ENCODE measurements at regions not wholly inside any gene's neighbourhood (a gene's known extent, or its start where the extent isn't known, plus 50 kb on each side); places are given as distances from the start of the nearest gene placed in this dataset.

DNA sequence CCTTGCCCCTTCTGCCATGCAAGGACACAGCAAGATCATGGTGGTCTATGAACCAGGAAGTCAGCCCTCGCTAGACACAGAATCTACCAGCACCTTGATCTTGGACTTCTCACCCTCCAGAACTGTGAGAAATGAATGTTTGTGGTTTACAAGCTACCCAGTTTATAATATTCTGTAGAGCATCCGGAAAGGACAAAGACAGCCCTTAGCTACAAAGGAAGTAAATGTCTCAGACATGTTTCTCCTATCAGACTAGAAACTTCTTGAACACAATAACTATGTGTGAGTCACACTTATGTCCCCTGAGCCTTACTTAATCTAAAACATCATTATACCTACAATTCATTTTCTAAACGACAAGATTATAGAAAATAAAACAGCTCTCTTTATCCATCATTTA lies 176.7 kb downstream of the KLHL28 start:
- no peaks in the 10 kb centered on the region for H3K27me3 Mint-ChIP-seq (ENCODE audit: insufficient read depth, unreplicated experiment)
- TF ChIP-seq, protein P1, sequence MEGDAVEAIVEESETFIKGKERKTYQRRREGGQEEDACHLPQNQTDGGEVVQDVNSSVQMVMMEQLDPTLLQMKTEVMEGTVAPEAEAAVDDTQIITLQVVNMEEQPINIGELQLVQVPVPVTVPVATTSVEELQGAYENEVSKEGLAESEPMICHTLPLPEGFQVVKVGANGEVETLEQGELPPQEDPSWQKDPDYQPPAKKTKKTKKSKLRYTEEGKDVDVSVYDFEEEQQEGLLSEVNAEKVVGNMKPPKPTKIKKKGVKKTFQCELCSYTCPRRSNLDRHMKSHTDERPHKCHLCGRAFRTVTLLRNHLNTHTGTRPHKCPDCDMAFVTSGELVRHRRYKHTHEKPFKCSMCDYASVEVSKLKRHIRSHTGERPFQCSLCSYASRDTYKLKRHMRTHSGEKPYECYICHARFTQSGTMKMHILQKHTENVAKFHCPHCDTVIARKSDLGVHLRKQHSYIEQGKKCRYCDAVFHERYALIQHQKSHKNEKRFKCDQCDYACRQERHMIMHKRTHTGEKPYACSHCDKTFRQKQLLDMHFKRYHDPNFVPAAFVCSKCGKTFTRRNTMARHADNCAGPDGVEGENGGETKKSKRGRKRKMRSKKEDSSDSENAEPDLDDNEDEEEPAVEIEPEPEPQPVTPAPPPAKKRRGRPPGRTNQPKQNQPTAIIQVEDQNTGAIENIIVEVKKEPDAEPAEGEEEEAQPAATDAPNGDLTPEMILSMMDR (IDR thresholded peaks at IDR 0.05; ENCODE audit: insufficient read depth in 1 of 2, low read depth in 1 of 2, low read length in 1 of 2, severe bottlenecking in 1 of 2, unreplicated experiment in 1 of 2) = no peak
- no peaks in the 10 kb centered on the region for H3K4me1 ChIP-seq

DNA sequence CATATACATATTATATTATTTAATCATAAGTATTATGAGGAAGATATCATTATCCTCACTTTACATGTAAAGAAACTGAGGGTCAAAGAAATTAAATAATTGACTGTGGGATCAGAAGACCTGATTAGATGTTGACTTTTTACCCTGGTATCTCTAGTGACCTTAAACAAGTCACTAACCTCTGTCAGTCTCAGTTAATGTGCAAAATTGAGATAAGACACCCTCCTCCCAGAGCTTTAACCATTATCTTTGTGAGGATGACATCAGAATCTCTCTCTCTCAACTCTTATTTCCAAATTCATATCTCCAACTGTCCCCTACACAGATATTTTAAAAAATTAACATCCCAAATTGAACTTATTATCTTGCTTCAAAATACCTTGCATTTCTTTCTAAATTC lies 177.8 kb downstream of the KLHL28 start:
- intact Hi-C loops (cut with micrococcal nuclease; ENCODE audit: unreplicated experiment) = no loop called here
- no peaks in the 10 kb centered on the region for H3K36me3 ChIP-seq (ENCODE audit: control insufficient read depth, insufficient read depth, low read length)
- H3K36me3 Mint-ChIP-seq (ENCODE audit: insufficient read depth, unreplicated experiment) = no peaks in the 10 kb centered on the region
- no peak overlapping the region for H3K4me3 Mint-ChIP-seq (ENCODE audit: unreplicated experiment)
- TF ChIP-seq, protein P1 (IDR thresholded peaks at IDR 0.05; ENCODE audit: insufficient read depth in 1 of 2, low read depth in 1 of 2, low read length in 1 of 2, severe bottlenecking in 1 of 2, unreplicated experiment in 1 of 2) = no peak
- no peaks in the 10 kb centered on the region for H3K9me3 ChIP-seq
- H3K4me3 ChIP-seq (ENCODE audit: low read depth, low read length) = no peak overlapping the region
- no peaks in the 10 kb centered on the region for H3K9me3 Mint-ChIP-seq (ENCODE audit: unreplicated experiment)
- no peaks in the 10 kb centered on the region for H3K4me1 Mint-ChIP-seq (ENCODE audit: low read depth, unreplicated experiment)
- no peaks in the 10 kb centered on the region for H3K27me3 ChIP-seq (replicated peaks; ENCODE audit: control insufficient read depth, insufficient read depth, low read length)
- DNase-seq = no peak
- H3K27ac Mint-ChIP-seq (ENCODE audit: unreplicated experiment) = no peak overlapping the region
- no peaks in the 10 kb centered on the region for H3K4me1 ChIP-seq
- POLR2A ChIA-PET = no interaction called here
- CTCF ChIA-PET = no interaction called here
- no peaks in the 10 kb centered on the region for H3K27me3 Mint-ChIP-seq (ENCODE audit: insufficient read depth, unreplicated experiment)
- no TSS peak for BruUV-seq (replicated peaks)

More for the DNA sequence above, 176.7 kb downstream of the KLHL28 start:
- intact Hi-C loops (cut with micrococcal nuclease; ENCODE audit: unreplicated experiment) = no loop called here
- no peak overlapping the region for H3K4me3 ChIP-seq (ENCODE audit: low read depth, low read length)
- H3K9me3 ChIP-seq = no peaks in the 10 kb centered on the region
- POLR2A ChIA-PET = no interaction called here
- H3K4me1 Mint-ChIP-seq (ENCODE audit: low read depth, unreplicated experiment) = no peaks in the 10 kb centered on the region
- no peak for DNase-seq
- no peaks in the 10 kb centered on the region for H3K36me3 Mint-ChIP-seq (ENCODE audit: insufficient read depth, unreplicated experiment)
- BruUV-seq (replicated peaks) = no TSS peak
- no peak overlapping the region for H3K4me3 Mint-ChIP-seq (ENCODE audit: unreplicated experiment)
- H3K27ac Mint-ChIP-seq (ENCODE audit: unreplicated experiment) = no peak overlapping the region
- H3K9me3 Mint-ChIP-seq (ENCODE audit: unreplicated experiment) = no peaks in the 10 kb centered on the region
- no peaks in the 10 kb centered on the region for H3K27me3 ChIP-seq (replicated peaks; ENCODE audit: control insufficient read depth, insufficient read depth, low read length)
- CTCF ChIA-PET = no interaction called here
- H3K36me3 ChIP-seq (ENCODE audit: control insufficient read depth, insufficient read depth, low read length) = no peaks in the 10 kb centered on the region

DNA sequence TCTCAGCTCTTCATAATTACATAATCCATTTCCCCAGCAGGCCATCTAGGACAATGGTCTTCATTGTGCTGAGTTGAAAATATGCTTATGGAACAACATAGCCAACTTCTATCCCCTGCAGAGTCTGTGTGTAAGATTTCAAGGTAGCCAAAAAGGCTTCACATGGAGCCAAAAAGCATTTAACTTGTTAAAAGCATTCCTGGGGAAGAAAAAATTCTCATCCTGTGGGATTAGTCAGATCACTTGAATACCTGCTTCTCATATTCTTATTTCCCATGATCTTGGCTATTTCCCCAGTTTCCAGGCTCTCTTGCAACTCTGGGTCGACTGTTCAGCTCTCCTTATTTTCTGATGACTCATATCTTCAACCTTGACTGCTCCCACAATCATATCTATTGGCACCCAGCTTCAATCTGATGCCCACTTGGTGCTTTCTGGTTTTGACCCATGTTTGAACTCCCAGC lies 178.9 kb downstream of the KLHL28 start:
- H3K9me3 Mint-ChIP-seq (ENCODE audit: unreplicated experiment) = no peaks in the 10 kb centered on the region
- TF ChIP-seq, protein P1 (IDR thresholded peaks at IDR 0.05; ENCODE audit: insufficient read depth in 1 of 2, low read depth in 1 of 2, low read length in 1 of 2, severe bottlenecking in 1 of 2, unreplicated experiment in 1 of 2) = no peak
- no peak overlapping the region for H3K27ac Mint-ChIP-seq (ENCODE audit: unreplicated experiment)
- H3K4me1 ChIP-seq = no peaks in the 10 kb centered on the region
- ChIA-PET CTCF (no interaction called here), POLR2A (no interaction called here)
- no peaks in the 10 kb centered on the region for H3K36me3 Mint-ChIP-seq (ENCODE audit: insufficient read depth, unreplicated experiment)
- no peaks in the 10 kb centered on the region for H3K27me3 ChIP-seq (replicated peaks; ENCODE audit: control insufficient read depth, insufficient read depth, low read length)
- no TSS peak for BruUV-seq (replicated peaks)
- H3K27me3 Mint-ChIP-seq (ENCODE audit: insufficient read depth, unreplicated experiment) = no peaks in the 10 kb centered on the region
- no peak overlapping the region for H3K4me3 Mint-ChIP-seq (ENCODE audit: unreplicated experiment)
- no peak overlapping the region for H3K4me3 ChIP-seq (ENCODE audit: low read depth, low read length)
- intact Hi-C loops (cut with micrococcal nuclease; ENCODE audit: unreplicated experiment) = no loop called here
- DNase-seq = no peak
- H3K4me1 Mint-ChIP-seq (ENCODE audit: low read depth, unreplicated experiment) = no peaks in the 10 kb centered on the region
- H3K36me3 ChIP-seq (ENCODE audit: control insufficient read depth, insufficient read depth, low read length) = no peaks in the 10 kb centered on the region
- no peaks in the 10 kb centered on the region for H3K9me3 ChIP-seq
